ENCODE measurements at regions not wholly inside any gene's neighbourhood (a gene's known extent, or its start where the extent isn't known, plus 50 kb on each side); places are given as distances from the start of the nearest gene placed in this dataset.

DNA sequence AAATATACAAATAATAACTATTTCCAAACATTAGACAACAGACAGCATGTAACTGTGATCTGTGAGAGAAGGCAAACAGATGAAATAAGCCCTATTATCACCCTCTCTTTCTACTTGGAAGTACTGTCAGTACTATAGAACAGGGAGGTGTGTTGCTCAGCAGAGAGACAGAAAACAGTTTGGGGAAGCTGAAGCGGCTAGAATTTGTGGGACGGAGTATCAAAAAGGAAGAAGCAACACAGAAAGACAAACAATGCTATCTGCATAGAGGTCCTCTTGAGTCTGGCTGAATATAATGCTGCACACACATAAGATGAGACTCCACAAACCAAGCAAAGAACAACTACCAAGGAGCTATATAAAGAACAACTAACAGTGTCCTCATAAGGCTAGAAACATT lies 59.4 kb downstream of the ZZZ3 start:
- TF ChIP-seq, protein P1, sequence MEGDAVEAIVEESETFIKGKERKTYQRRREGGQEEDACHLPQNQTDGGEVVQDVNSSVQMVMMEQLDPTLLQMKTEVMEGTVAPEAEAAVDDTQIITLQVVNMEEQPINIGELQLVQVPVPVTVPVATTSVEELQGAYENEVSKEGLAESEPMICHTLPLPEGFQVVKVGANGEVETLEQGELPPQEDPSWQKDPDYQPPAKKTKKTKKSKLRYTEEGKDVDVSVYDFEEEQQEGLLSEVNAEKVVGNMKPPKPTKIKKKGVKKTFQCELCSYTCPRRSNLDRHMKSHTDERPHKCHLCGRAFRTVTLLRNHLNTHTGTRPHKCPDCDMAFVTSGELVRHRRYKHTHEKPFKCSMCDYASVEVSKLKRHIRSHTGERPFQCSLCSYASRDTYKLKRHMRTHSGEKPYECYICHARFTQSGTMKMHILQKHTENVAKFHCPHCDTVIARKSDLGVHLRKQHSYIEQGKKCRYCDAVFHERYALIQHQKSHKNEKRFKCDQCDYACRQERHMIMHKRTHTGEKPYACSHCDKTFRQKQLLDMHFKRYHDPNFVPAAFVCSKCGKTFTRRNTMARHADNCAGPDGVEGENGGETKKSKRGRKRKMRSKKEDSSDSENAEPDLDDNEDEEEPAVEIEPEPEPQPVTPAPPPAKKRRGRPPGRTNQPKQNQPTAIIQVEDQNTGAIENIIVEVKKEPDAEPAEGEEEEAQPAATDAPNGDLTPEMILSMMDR (IDR thresholded peaks at IDR 0.05) = no peak
- TF ChIP-seq POLR2A (IDR thresholded peaks at IDR 0.05) = no peak
